Pancreas (tissue), 10 donors: ENCODE measurements at regions not wholly inside any gene's neighbourhood (a gene's known extent, or its start where the extent isn't known, plus 50 kb on each side); places are given as distances from the start of the nearest gene placed in this dataset.

Source experiments
- ATAC-seq, 4 donors: fragments of 200-7000 bp; cut with Tn5 transposase; one replicate each; pipeline versions ENCODE4 v1.8.0 to v1.9.1; 2020; ENCODE audit warnings: mild to moderate bottlenecking in 4 of 4, moderate library complexity in 4 of 4
- DNase-seq, 6 donors: peaks; one replicate each; pipeline ENCODE4 v3.0.0-alpha.2; 2020
- FAIRE-seq: peaks from 2 replicates; lab custom pipeline; 2012; peaks lifted over from hg19 to GRCh38; lab: Jason Lieb, UNC
- H3K27ac ChIP-seq, 4 donors: fragments of 200-600 bp; sonication (generic); 1 replicate in 3 of 4; 2 replicates in 1 of 4; pipeline versions ENCODE4 v1.5.0 to v1.8.0; 2020
- H3K27me3 ChIP-seq, 4 donors: fragments of 200-600 bp; one replicate each; pipeline ENCODE4 v1.8.0; 2021
- H3K36me3 ChIP-seq, 3 donors: fragments of 200-600 bp; sonication (generic) in 1 of 3; one replicate each; pipeline versions ENCODE4 v1.5.0 to v1.8.0; 2020 to 2021
- H3K4me1 ChIP-seq, 3 donors: fragments of 200-600 bp; one replicate each; pipeline ENCODE4 v1.8.0; 2021
- H3K4me3 ChIP-seq, 4 donors: fragments of 200-600 bp; sonication (generic) in 2 of 4; one replicate each; pipeline versions ENCODE4 v1.5.0 to v1.8.0; 2020 to 2021
- H3K9me3 ChIP-seq, 4 donors: fragments of 200-600 bp; one replicate each; pipeline ENCODE4 v1.8.0; 2021
- WGBS, 2 donors: extraction: QIAGEN DNeasy Blood & Tissue Kit; methylation state at CpG; one replicate each; pipeline ENCODE4 v1.1.7; 2013; 5-methylcytosine and 5-hydroxymethylcytosine counted together
- intact Hi-C, 3 donors: fragments of 100-400 bp; cut with DNase I; formaldehyde crosslinking; loops; one replicate each; pipeline versions ENCODE4 v1.11.1 to v1.14.2; 2022
- TF ChIP-seq, protein P1 (sequence below), 4 donors: fragments of 200-600 bp; sonication (generic) in 3 of 4; IDR thresholded peaks; one replicate each; pipeline versions ENCODE4 v1.5.0 to v1.8.0; 2021; ENCODE audit warnings: antibody characterized with exemption in 4 of 4
- donor health status: healthy with polysubstance abuse.
- donor health status: DM: no; HTN: no; CAD: no; lungs with moderate emphysema.
- donor health status: DM: no; HTN: no; CAD: no.
- donor health status: control.
- donor health status: control.
- donor health status: Bipolar disorder and iron deficiency.
- donor health status: DM: yes; HTN: yes; CAD: no.
- donor health status: DM: no; HTN: no; CAD: no.
- donor health status: DM: no; HTN: no; CAD: no.
- donor health status: DM: yes; HTN: yes; CAD: no.

DNA sequence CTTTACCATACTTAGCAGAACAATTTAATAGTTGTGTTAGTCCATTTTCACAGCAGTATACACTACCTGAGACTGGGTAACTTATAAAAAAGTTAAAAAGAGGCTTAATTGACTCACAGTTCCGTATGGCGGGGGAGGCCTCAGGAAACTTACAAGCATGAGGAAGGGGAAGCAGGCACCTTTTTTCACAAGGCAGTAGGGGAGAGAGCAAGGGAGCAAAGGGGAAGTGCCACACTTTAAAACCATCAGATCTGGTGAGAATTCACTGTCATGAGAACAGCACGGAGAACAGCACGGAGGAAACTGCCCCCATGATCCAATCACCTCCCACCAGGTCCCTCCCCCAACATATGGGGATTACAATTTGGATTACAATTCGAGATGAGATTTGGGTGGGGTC is 269.9 kb downstream of the MTRR start:
- no peaks in the 10 kb centered on the region for H3K27me3 ChIP-seq
- no peak overlapping the region for H3K4me3 ChIP-seq
- FAIRE-seq (no peak), DNase-seq (no peak), ATAC-seq (no peak)
- no peak overlapping the region for H3K27ac ChIP-seq
- TF ChIP-seq, protein P1, sequence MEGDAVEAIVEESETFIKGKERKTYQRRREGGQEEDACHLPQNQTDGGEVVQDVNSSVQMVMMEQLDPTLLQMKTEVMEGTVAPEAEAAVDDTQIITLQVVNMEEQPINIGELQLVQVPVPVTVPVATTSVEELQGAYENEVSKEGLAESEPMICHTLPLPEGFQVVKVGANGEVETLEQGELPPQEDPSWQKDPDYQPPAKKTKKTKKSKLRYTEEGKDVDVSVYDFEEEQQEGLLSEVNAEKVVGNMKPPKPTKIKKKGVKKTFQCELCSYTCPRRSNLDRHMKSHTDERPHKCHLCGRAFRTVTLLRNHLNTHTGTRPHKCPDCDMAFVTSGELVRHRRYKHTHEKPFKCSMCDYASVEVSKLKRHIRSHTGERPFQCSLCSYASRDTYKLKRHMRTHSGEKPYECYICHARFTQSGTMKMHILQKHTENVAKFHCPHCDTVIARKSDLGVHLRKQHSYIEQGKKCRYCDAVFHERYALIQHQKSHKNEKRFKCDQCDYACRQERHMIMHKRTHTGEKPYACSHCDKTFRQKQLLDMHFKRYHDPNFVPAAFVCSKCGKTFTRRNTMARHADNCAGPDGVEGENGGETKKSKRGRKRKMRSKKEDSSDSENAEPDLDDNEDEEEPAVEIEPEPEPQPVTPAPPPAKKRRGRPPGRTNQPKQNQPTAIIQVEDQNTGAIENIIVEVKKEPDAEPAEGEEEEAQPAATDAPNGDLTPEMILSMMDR (IDR thresholded peaks at IDR 0.05): no peak
- no peaks in the 10 kb centered on the region for H3K9me3 ChIP-seq
- H3K36me3 ChIP-seq: no peaks in the 10 kb centered on the region
- intact Hi-C loops: no loop called here
- H3K4me1 ChIP-seq: no peaks in the 10 kb centered on the region
- WGBS, 2 donors: 78 to 79% methylated on average over 5 of the region's 5 CpGs

DNA sequence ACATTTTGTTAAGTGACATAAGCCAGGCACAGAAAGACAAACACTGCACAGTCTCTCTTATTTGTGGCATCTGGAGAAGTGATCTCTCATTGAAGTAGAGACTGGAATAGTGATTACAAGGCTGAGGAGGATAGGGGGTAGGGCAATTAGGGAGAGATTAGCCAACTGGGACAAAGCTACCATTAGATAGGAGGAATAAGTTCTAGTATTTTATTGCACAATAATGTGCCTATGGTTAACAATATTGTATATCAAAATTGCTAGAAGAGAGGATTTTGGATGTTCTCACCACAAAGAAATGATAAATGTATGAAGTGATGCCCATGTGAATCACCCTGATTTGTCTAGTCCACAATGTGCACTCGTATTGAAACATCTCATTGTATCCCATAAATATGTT is 281.8 kb downstream of the MTRR start:
- TF ChIP-seq, protein P1 (IDR thresholded peaks at IDR 0.05): no peak
- FAIRE-seq: no peak
- 81 to 85% methylated on average over 1 of the region's 1 CpG for WGBS, 2 donors

DNA sequence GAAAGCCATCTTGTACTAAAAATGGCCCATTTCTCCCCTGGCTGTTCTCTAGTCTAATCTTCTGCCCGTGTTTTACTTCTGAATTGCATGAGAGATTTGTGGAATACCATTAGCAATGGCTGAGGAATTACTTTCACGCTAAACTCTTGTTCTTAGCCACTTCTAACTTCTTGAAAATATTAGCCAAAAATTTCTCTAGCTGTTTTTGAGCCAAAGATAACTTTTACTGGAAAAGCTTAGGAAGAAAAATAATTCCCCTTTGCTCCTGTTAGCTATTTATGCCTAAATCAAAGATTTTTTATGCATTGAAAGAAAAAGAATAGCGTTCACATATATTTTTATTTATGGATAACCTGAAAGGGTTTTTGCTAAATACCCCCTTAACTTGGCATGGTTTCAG is 287.8 kb downstream of the MTRR start:
- H3K27ac ChIP-seq: no peak overlapping the region
- H3K4me1 ChIP-seq: no peaks in the 10 kb centered on the region
- WGBS, 2 donors: 75 to 85% methylated on average over 3 of the region's 3 CpGs
- TF ChIP-seq, protein P1 (IDR thresholded peaks at IDR 0.05): no peak
- no peak for DNase-seq
- H3K27me3 ChIP-seq: no peaks in the 10 kb centered on the region
- H3K4me3 ChIP-seq: no peak overlapping the region
- intact Hi-C loops: no loop called here
- H3K9me3 ChIP-seq: no peaks in the 10 kb centered on the region
- no peak for FAIRE-seq
- H3K36me3 ChIP-seq: no peaks in the 10 kb centered on the region
- no peak for ATAC-seq

More for the DNA sequence above, 281.8 kb downstream of the MTRR start:
- intact Hi-C loops: no loop called here
- Histone ChIP-seq H3K36me3 (no peaks in the 10 kb centered on the region), H3K4me1 (no peaks in the 10 kb centered on the region), H3K27ac (no peak overlapping the region), H3K27me3 (no peaks in the 10 kb centered on the region), H3K4me3 (no peak overlapping the region), H3K9me3 (no peaks in the 10 kb centered on the region)
- DNase-seq (no peak), ATAC-seq (no peak)

GRCh38 chr5:8157320-8157822 is 288.4 kb downstream of the MTRR start:
- intact Hi-C loops: no loop called here
- no peak overlapping the region for H3K4me3 ChIP-seq
- H3K27ac ChIP-seq: no peak overlapping the region
- no peak for ATAC-seq
- no peak for FAIRE-seq
- no peaks in the 10 kb centered on the region for H3K36me3 ChIP-seq
- TF ChIP-seq, protein P1 (IDR thresholded peaks at IDR 0.05): no peak
- no peaks in the 10 kb centered on the region for H3K9me3 ChIP-seq
- 53 to 59% methylated on average over 7 of the region's 7 CpGs for WGBS, 2 donors
- no peaks in the 10 kb centered on the region for H3K4me1 ChIP-seq
- no peak for DNase-seq
- no peaks in the 10 kb centered on the region for H3K27me3 ChIP-seq

GRCh38 chr5:8176101-8176693 is 307.2 kb downstream of the MTRR start:
- FAIRE-seq (no peak), ATAC-seq (peak in 2 of 4 donors; percentile 43 to 62), DNase-seq (peak in 1 of 6 donors; percentile 34)
- Histone ChIP-seq H3K27me3 (no peaks in the 10 kb centered on the region), H3K4me1 (no peaks in the 10 kb centered on the region), H3K9me3 (no peaks in the 10 kb centered on the region), H3K27ac (no peak overlapping the region), H3K4me3 (no peak overlapping the region), H3K36me3 (no peaks in the 10 kb centered on the region)
- intact Hi-C loops: no loop called here
- WGBS, 2 donors: 39 to 42% methylated on average over 5 of the region's 5 CpGs
- TF ChIP-seq, protein P1 (IDR thresholded peaks at IDR 0.05): no peak
